Rectal smooth muscle tissue (tissue), 1 donor: ENCODE measurements at regions not wholly inside any gene's neighbourhood (a gene's known extent, or its start where the extent isn't known, plus 50 kb on each side); places are given as distances from the start of the nearest gene placed in this dataset.

Source experiments
- H3K27ac ChIP-seq: one replicate; pipeline ENCODE4 v1.7.0; 2013; ENCODE audit warnings: low read depth, low read length, inconsistent platforms
- H3K27me3 ChIP-seq: one replicate; pipeline ENCODE4 v1.7.0; 2013; ENCODE audit warnings: low read length; ENCODE audit not compliant: control insufficient read depth, insufficient read depth
- H3K36me3 ChIP-seq: one replicate; pipeline ENCODE4 v1.7.0; 2013; ENCODE audit warnings: low read length; ENCODE audit not compliant: control insufficient read depth, insufficient read depth
- H3K4me1 ChIP-seq: one replicate; pipeline ENCODE4 v1.7.0; 2013; ENCODE audit warnings: low read length; ENCODE audit not compliant: control insufficient read depth, insufficient read depth
- H3K4me3 ChIP-seq: one replicate; pipeline ENCODE4 v1.7.0; 2013; ENCODE audit warnings: low read length
- H3K9ac ChIP-seq: one replicate; pipeline ENCODE4 v1.7.0; 2013; ENCODE audit warnings: low read length

DNA sequence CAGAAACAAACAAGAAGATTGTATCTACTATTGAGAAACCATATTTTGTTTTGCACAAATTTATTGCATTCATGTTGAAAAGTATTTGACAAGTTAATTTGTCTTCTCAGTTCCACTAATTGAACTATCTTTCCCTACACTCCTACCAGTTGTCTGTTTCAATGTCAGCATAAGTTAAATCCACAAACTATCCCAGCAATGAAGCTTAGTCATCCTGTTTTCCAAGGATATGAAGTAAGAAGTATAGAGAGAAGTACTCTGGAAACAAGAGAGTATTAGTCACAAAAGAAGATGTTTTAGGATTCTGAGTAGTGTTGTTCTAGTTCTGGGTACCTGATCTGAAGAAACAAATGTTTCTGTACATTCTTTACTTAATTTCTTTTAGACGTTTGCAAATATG, 261.6 kb upstream of the ZNF804A start:
- H3K36me3 ChIP-seq = no peaks in the 10 kb centered on the region
- H3K27me3 ChIP-seq = no peaks in the 10 kb centered on the region
- no peak overlapping the region for H3K27ac ChIP-seq
- H3K9ac ChIP-seq = no peak overlapping the region
- H3K4me1 ChIP-seq = no peaks in the 10 kb centered on the region
- no peak overlapping the region for H3K4me3 ChIP-seq

DNA sequence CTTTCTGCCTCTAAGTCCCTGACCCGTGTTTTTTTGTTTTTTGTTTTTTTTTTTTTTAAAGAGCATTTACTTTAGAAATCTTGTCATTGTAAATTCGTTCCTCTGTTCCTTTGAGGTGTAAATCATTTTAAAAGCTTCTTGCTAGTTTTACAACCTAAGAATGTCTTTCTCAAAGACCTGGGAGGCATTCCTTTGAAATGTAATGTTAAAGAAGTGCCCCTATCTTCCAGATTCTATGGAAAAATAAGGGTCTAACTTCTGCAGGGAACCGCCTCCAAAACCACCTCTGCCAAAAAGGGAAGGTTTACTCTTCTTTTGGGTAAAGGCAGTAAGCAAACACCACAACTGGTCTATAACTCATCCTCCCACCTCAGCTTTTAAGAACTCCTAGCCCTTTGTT, 259.6 kb upstream of the ZNF804A start:
- Histone ChIP-seq H3K36me3 (no peaks in the 10 kb centered on the region), H3K9ac (no peak overlapping the region), H3K27me3 (no peaks in the 10 kb centered on the region), H3K27ac (no peak overlapping the region), H3K4me3 (no peak overlapping the region), H3K4me1 (no peaks in the 10 kb centered on the region)

DNA sequence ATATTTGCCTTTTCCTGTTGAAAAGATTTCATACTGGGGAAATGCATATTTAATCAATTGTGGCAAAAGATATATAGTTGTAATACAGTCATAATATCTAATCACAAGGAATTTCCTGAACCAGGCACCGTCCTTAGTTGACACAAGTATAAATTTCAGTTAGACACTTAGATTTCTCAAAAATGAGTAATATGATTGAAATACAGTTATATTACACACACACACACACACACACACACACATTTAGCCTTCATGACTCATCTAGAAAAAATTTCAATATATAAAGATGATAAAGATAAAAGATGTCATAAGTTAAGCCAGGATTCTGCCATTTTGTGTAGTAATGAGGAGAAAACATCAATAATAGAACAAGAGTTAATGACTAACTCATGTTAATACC, 258.4 kb upstream of the ZNF804A start:
- no peaks in the 10 kb centered on the region for H3K4me1 ChIP-seq
- no peaks in the 10 kb centered on the region for H3K36me3 ChIP-seq
- H3K27ac ChIP-seq = no peak overlapping the region
- no peak overlapping the region for H3K9ac ChIP-seq
- H3K27me3 ChIP-seq = no peaks in the 10 kb centered on the region
- H3K4me3 ChIP-seq = no peak overlapping the region

DNA sequence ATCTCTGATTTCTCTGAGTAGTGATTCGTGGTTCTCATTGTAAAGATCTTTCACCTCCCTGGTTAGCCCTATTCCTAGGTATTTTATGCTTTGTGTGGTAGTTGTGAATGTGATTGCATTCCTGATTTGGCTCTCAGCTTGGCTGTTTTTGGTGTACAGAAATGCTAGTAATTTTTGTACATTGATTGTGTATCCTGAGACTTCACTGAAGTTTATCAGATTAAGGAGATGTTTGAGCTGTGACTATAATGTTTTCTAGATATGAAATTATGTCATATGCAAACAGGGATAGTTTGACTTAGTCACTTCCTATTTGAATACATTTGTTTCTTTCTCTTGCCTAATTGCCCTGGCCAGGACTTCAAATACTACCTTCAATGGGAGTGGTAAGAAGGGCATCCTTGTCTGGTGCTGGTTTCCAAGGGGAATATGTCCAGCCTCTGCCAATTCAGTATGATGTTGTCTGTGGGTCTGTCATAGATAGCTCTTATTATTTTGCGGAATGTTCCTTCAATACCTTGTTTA, 251.9 kb upstream of the ZNF804A start:
- no peaks in the 10 kb centered on the region for H3K27me3 ChIP-seq
- H3K4me3 ChIP-seq = no peak overlapping the region
- no peaks in the 10 kb centered on the region for H3K4me1 ChIP-seq
- no peaks in the 10 kb centered on the region for H3K36me3 ChIP-seq
- no peak overlapping the region for H3K27ac ChIP-seq
- H3K9ac ChIP-seq = no peak overlapping the region

DNA sequence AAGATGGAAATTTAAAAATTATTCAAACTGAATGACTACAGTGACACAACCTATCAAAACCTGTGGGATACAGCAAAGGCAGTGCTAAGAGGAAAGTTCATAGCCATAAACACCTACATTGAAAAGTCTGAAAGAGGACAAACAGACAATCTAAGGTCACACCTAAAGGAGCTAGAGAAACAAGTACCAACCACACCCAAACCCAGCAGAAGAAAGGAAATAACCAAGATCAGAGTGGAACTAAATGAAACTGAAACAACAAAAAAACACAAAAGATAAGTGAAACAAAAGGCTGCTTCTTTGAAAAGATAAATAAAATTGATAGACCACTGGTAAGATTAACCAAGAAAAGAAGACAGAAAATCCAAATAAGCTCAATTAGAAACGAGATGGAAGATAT, 247.2 kb upstream of the ZNF804A start:
- Histone ChIP-seq H3K4me1 (no peaks in the 10 kb centered on the region), H3K36me3 (no peaks in the 10 kb centered on the region), H3K27ac (no peak overlapping the region), H3K27me3 (no peaks in the 10 kb centered on the region), H3K9ac (no peak overlapping the region), H3K4me3 (no peak overlapping the region)

DNA sequence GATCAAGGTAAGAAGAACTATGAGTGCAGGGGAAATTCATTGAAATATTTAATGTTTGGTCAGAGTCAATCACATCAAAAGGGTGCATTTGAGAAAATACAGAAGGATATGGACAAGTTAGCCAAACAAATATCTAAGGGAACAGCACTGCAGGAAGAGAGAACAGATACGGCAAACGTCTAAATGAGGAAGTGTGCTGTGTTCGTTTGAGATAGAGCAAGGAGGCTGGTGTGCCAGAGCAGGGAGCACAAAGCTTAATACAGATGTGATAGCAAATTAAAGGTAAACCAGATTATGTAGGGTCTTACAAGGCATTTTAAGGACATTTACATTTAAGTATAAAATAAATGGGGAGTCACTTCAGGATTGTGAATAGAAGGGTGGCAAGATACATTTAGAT, 241.3 kb upstream of the ZNF804A start:
- no peaks in the 10 kb centered on the region for H3K4me1 ChIP-seq
- H3K27ac ChIP-seq = no peak overlapping the region
- H3K9ac ChIP-seq = no peak overlapping the region
- H3K27me3 ChIP-seq = no peaks in the 10 kb centered on the region
- no peak overlapping the region for H3K4me3 ChIP-seq
- no peaks in the 10 kb centered on the region for H3K36me3 ChIP-seq

DNA sequence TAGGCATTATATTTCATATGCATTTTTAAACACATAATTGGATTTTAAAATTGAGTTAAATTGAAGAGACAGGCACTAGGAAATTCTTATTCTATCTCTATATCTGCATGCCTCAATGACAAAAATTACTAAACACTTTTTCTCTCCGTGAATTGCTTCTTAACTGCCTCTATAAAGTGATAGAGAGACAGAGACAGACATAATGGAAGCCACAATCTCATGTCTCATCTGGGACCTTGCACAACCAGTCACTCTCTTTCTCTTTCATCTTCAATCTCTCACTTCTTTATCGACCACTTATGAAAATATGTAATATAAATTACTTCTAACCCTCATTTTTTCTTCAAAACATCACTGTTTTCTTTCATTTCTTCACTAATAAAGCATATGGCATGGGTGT, 238.9 kb upstream of the ZNF804A start:
- Histone ChIP-seq H3K36me3 (no peaks in the 10 kb centered on the region), H3K27me3 (no peaks in the 10 kb centered on the region), H3K9ac (no peak overlapping the region), H3K4me3 (no peak overlapping the region), H3K4me1 (no peaks in the 10 kb centered on the region), H3K27ac (no peak overlapping the region)

DNA sequence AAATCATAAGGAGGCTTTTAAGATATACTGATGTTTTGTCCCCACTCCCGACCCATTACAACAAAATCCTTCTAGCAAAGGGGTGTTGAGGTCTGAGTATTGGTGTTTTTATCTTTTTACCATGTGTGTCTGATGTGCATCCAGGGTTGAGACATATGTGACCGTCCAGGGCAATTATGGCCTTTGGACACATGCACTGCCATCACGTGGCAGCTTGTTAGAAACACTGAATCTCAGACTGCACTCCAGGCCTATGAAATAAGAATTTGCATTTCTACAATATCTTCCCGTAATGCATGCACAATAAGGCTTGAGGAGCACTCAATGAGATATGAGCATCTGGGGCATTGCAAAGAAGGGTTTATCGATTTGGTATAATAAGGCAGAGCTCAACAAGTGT, 235.1 kb upstream of the ZNF804A start:
- Histone ChIP-seq H3K36me3 (no peaks in the 10 kb centered on the region), H3K9ac (no peak overlapping the region), H3K4me3 (no peak overlapping the region), H3K27ac (no peak overlapping the region), H3K4me1 (no peaks in the 10 kb centered on the region), H3K27me3 (no peaks in the 10 kb centered on the region)

DNA sequence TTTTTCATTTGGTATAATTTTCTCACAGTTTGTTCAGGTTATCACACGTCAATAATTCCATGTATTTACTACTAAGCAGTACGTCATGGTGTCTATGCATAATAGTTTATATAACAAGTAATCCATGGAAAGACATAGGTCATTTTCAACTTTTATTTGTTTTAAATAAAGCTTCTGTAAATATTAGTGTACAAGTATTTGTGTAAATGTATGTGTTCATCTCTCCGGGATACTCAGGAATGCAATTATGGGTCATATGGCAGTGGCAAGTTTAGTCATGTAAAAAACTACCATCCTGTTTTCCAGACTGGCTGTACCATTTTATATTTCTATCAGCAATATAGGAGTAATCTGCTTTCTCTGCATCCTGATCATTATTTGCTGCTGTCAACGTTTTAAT, 231.1 kb upstream of the ZNF804A start:
- Histone ChIP-seq H3K9ac (no peak overlapping the region), H3K4me1 (no peaks in the 10 kb centered on the region), H3K4me3 (no peak overlapping the region), H3K36me3 (no peaks in the 10 kb centered on the region), H3K27ac (no peak overlapping the region), H3K27me3 (no peaks in the 10 kb centered on the region)

DNA sequence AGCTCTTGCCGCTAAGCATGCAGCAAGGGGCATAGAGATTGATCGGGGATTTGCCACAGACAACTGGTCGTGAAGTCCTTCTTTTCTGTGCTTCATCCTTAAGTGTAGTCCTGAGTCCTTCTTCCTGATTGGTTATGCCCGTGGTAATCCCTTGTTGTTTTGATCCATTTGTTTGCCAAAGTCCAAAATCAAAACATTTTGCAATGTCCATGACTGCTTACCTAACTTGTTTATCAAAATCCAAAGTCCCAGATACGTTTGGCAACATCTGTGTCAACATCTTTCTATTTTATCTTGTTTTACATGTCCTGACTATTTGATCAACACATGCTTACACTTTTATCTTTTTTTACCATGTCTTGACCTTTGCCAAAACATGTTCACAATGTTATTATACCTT, 229.0 kb upstream of the ZNF804A start:
- H3K9ac ChIP-seq = no peak overlapping the region

DNA sequence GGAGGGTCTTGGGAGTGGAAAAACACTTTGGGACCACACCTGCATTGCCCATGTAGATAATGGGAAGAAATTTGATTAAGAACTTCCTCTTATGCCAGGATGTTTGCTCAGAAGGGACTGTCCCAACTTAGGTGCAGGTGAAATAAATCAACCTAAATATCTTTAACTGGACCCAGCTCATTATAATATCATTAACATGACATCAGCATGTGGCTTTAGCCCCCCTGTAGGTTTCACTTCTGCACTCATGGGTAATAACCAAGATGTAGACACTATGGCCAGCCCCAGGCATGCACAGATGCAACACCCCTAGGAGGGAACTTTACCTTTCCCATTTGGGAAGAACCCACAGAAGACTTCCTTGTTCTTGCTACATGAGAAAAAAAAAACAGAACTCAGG, 227.4 kb upstream of the ZNF804A start:
- Histone ChIP-seq H3K27me3 (no peaks in the 10 kb centered on the region), H3K27ac (no peak overlapping the region), H3K36me3 (no peaks in the 10 kb centered on the region), H3K4me1 (no peaks in the 10 kb centered on the region), H3K4me3 (no peak overlapping the region), H3K9ac (no peak overlapping the region)

More for the DNA sequence above, 229.0 kb upstream of the ZNF804A start:
- H3K27me3 ChIP-seq = no peaks in the 10 kb centered on the region
- no peaks in the 10 kb centered on the region for H3K36me3 ChIP-seq
- H3K27ac ChIP-seq = no peak overlapping the region
- H3K4me1 ChIP-seq = no peaks in the 10 kb centered on the region
- no peak overlapping the region for H3K4me3 ChIP-seq

DNA sequence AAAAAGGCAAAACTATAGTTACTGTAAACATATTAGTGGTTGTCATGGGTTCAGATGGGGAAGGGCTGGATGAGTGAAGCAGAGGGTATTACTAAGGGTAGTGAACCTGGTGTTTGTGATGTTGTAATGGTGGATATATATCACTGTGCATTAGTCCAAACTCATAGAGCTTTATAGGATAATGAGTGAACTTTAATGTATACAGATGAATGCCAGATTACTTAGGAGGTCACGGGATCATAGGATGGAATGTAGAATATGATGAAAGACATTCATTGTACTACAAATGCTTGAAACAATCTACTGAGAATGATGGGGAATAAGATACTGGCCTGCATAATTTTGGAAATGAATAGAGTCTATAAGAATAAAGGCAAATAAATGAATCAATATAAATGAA, 226.7 kb upstream of the ZNF804A start:
- Histone ChIP-seq H3K27ac (no peak overlapping the region), H3K4me3 (no peak overlapping the region), H3K9ac (no peak overlapping the region), H3K4me1 (no peaks in the 10 kb centered on the region), H3K27me3 (no peaks in the 10 kb centered on the region), H3K36me3 (no peaks in the 10 kb centered on the region)

DNA sequence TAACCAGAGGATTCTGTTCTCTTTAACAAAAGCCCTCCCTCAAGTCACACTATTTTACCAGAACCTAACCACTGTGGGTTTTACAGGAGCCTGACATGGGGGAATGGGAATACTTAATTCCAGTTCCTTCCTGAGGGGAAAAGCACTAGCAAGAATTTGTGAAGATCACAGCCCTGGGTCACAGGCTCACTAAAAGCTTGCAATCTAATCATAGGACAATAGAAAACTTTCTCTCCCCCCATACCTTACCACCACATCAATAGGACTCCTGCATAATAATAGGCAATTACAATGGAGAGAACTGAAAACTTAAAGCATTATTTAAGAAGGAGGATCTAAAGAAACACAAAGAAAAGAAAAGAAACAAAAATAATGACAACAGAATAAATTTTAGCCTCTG, 225.8 kb upstream of the ZNF804A start:
- H3K9ac ChIP-seq = no peak overlapping the region
- no peaks in the 10 kb centered on the region for H3K27me3 ChIP-seq
- H3K27ac ChIP-seq = no peak overlapping the region
- no peaks in the 10 kb centered on the region for H3K36me3 ChIP-seq
- no peak overlapping the region for H3K4me3 ChIP-seq
- H3K4me1 ChIP-seq = no peaks in the 10 kb centered on the region
